Neural cell (in vitro differentiated cells): ENCODE measurements at regions not wholly inside any gene's neighbourhood (a gene's known extent, or its start where the extent isn't known, plus 50 kb on each side); places are given as distances from the start of the nearest gene placed in this dataset.

ENCODE experiments used
- H2AFZ ChIP-seq: fragments of 200-600, 300-800 bp; sonication (generic), shearing (Covaris generic); 2 replicates; pipeline ENCODE4 v1.6.0; 2014; ENCODE audit warnings: low read depth, mild to moderate bottlenecking, antibody characterized with exemption, low read length, moderate library complexity
- H3F3A ChIP-seq: fragments of 200-600 bp; shearing (Covaris generic); 2 replicates; pipeline ENCODE4 v1.6.1; 2016; ENCODE audit warnings: mild to moderate bottlenecking, moderate library complexity, mixed read lengths, antibody characterized with exemption, low read length; ENCODE audit not compliant: insufficient read depth, poor library complexity, severe bottlenecking
- H3K27ac ChIP-seq: fragments of 200-600, 300-800 bp; sonication (generic), shearing (Covaris generic); 2 replicates; pipeline ENCODE4 v1.5.1; 2014; ENCODE audit warnings: mild to moderate bottlenecking, low read length, moderate library complexity
- H3K27me3 ChIP-seq: fragments of 300-800, 200-600 bp; sonication (generic), shearing (Covaris generic); 2 replicates; pipeline ENCODE4 v1.6.0; 2014; ENCODE audit warnings: mild to moderate bottlenecking, low read depth, low read length, moderate library complexity; ENCODE audit not compliant: insufficient read depth
- H3K36me3 ChIP-seq: fragments of 300-800, 200-600 bp; sonication (generic), shearing (Covaris generic); 2 replicates; pipeline ENCODE4 v1.5.1; 2014; ENCODE audit warnings: mild to moderate bottlenecking, antibody characterized with exemption, low read length, moderate library complexity; ENCODE audit not compliant: insufficient read depth
- H3K4me2 ChIP-seq: fragments of 300-800, 200-600 bp; sonication (generic), shearing (Covaris generic); 2 replicates; pipeline ENCODE4 v1.6.0; 2014; ENCODE audit warnings: mild to moderate bottlenecking, low read length
- H3K4me3 ChIP-seq: fragments of 300-800, 200-600 bp; sonication (generic), shearing (Covaris generic); 2 replicates; pipeline ENCODE4 v1.5.1; 2014; ENCODE audit warnings: mild to moderate bottlenecking, low read length, moderate library complexity
- H3K79me2 ChIP-seq: fragments of 200-600 bp; shearing (Covaris generic); replicated peaks from 2 replicates; pipeline ENCODE4 v1.6.0; 2014; ENCODE audit warnings: mild to moderate bottlenecking, low read length, moderate library complexity; ENCODE audit not compliant: insufficient read depth
- H3K9ac ChIP-seq: fragments of 300-800, 200-600 bp; sonication (generic), shearing (Covaris generic); 2 replicates; pipeline ENCODE4 v1.6.1; 2016; ENCODE audit warnings: mild to moderate bottlenecking, low read length, mixed read lengths
- H3K9me2 ChIP-seq: fragments of 200-600 bp; shearing (Covaris generic); 2 replicates; pipeline ENCODE4 v1.6.1; 2016; ENCODE audit warnings: mild to moderate bottlenecking, low read length, mixed read lengths; ENCODE audit not compliant: insufficient read depth
- H3K9me3 ChIP-seq: fragments of 200-600, 300-800 bp; sonication (generic), shearing (Covaris generic); 2 replicates; pipeline ENCODE4 v1.6.1; 2016; ENCODE audit warnings: mild to moderate bottlenecking, mixed run types, low read length, moderate library complexity, mixed read lengths
- H4K20me1 ChIP-seq: fragments of 200-600 bp; shearing (Covaris generic); 2 replicates; pipeline ENCODE4 v1.6.1; 2016; ENCODE audit warnings: mild to moderate bottlenecking, mixed run types; ENCODE audit not compliant: insufficient read depth
- CTCF ChIP-seq: fragments of 450-650 bp; IDR thresholded peaks from 2 replicates; pipeline ENCODE4 v1.5.1; 2014; ENCODE audit warnings: antibody characterized with exemption, mild to moderate bottlenecking, moderate library complexity; ENCODE audit not compliant: poor library complexity, severe bottlenecking
- EP300 ChIP-seq: fragments of 450-650 bp; conservative IDR thresholded peaks from 2 replicates; pipeline ENCODE4 v1.6.1; 2014; ENCODE audit warnings: antibody characterized with exemption, mild to moderate bottlenecking, moderate library complexity; ENCODE audit not compliant: poor library complexity, severe bottlenecking
- EZH2 ChIP-seq: fragments of 200-600, 300-800 bp; shearing (Covaris generic), sonication (generic); IDR thresholded peaks from 2 replicates; pipeline ENCODE4 v1.6.1; 2014; ENCODE audit warnings: antibody characterized with exemption, low read length, borderline replicate concordance, mild to moderate bottlenecking; ENCODE audit not compliant: insufficient read depth, poor library complexity, severe bottlenecking
- MXI1 ChIP-seq: fragments of 450-650 bp; conservative IDR thresholded peaks from 2 replicates; pipeline ENCODE4 v1.6.1; 2014; ENCODE audit warnings: antibody characterized with exemption, mild to moderate bottlenecking; ENCODE audit not compliant: poor library complexity, severe bottlenecking
- POLR2AphosphoS5 ChIP-seq: IDR thresholded peaks from 2 replicates; pipeline ENCODE4 v1.6.1; 2012
- RAD21 ChIP-seq: fragments of 450-650 bp; conservative IDR thresholded peaks from 2 replicates; pipeline ENCODE4 v1.6.1; 2014; ENCODE audit warnings: antibody characterized with exemption, mild to moderate bottlenecking, moderate library complexity
- REST ChIP-seq: IDR thresholded peaks from 2 replicates; pipeline ENCODE4 v1.6.1; 2012; ENCODE audit warnings: borderline replicate concordance
- SMC3 ChIP-seq: fragments of 450-650 bp; conservative IDR thresholded peaks from 2 replicates; pipeline ENCODE4 v1.6.1; 2014; ENCODE audit warnings: antibody characterized with exemption, mild to moderate bottlenecking, moderate library complexity; ENCODE audit not compliant: poor library complexity
- TAF1 ChIP-seq: IDR thresholded peaks from 2 replicates; pipeline ENCODE4 v1.6.1; 2012; ENCODE audit warnings: low read depth

DNA sequence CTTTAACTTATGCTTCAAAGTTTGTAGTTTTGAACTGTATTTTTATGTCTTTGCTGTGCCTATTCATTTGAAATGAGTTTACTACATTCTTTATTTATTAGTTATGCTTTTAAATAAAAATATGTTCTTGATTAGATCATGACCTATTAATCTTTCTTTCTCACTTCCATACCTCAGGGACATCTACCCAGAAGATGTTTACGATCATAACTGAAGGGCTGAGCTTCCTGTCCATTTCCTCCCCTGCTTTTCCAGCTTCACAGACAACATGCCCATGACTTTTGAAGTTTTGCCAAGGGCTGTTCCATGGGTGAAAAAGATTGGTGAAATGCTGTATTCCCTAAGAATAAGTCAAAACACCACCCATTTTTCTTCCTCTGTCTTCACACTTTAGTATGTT, 99.7 kb upstream of the DDIT4L start:
- TF ChIP-seq MXI1 (no peak), TAF1 (no peak), REST (no peak), SMC3 (no peak), POLR2AphosphoS5 (no peak), RAD21 (no peak), EZH2 (no peak), EP300 (no peak), CTCF (no peak)
- no peaks in the 10 kb centered on the region for H3K9me2 ChIP-seq
- H3K9ac ChIP-seq, result no peak overlapping the region
- H2AFZ ChIP-seq, result no peak overlapping the region
- no peak overlapping the region for H3K4me2 ChIP-seq
- no peaks in the 10 kb centered on the region for H3K9me3 ChIP-seq
- no peak overlapping the region for H3K4me3 ChIP-seq
- no peaks in the 10 kb centered on the region for H4K20me1 ChIP-seq
- no peaks in the 10 kb centered on the region for H3K36me3 ChIP-seq
- no peak overlapping the region for H3K27ac ChIP-seq
- no peaks in the 10 kb centered on the region for H3K27me3 ChIP-seq
- H3K79me2 ChIP-seq, result no peaks in the 10 kb centered on the region
- H3F3A ChIP-seq, result no peaks in the 10 kb centered on the region

DNA sequence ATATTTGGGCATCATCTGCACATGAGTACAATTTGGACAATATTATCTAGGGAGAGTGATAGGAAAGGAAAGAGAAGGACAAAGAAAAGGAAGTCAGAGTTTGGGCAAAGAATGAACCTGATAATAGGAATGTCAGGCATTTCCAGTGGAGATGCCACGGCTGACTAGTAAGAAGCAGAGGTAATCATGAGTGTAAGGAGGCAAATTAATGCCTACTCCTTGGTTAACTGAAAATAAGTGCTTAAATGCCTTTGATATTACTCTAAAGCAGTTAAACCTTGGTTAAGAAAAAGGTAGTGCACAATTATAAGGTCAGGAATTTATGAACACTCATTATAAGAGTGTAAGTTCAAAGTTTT, 99.2 kb upstream of the DDIT4L start:
- no peak overlapping the region for H3K4me3 ChIP-seq
- H3K9ac ChIP-seq, result no peak overlapping the region
- TF ChIP-seq EZH2 (no peak), POLR2AphosphoS5 (no peak), CTCF (no peak), RAD21 (no peak)
- H4K20me1 ChIP-seq, result no peaks in the 10 kb centered on the region
- no peak overlapping the region for H2AFZ ChIP-seq
- H3K9me2 ChIP-seq, result no peaks in the 10 kb centered on the region
- no peaks in the 10 kb centered on the region for H3K79me2 ChIP-seq
- no peak overlapping the region for H3K27ac ChIP-seq
- H3K4me2 ChIP-seq, result no peak overlapping the region
- no peaks in the 10 kb centered on the region for H3K9me3 ChIP-seq
- H3K27me3 ChIP-seq, result no peaks in the 10 kb centered on the region
- no peaks in the 10 kb centered on the region for H3K36me3 ChIP-seq
- H3F3A ChIP-seq, result no peaks in the 10 kb centered on the region
